ENCODE measurements at regions not wholly inside any gene's neighbourhood (a gene's known extent, or its start where the extent isn't known, plus 50 kb on each side); places are given as distances from the start of the nearest gene placed in this dataset.

DNA sequence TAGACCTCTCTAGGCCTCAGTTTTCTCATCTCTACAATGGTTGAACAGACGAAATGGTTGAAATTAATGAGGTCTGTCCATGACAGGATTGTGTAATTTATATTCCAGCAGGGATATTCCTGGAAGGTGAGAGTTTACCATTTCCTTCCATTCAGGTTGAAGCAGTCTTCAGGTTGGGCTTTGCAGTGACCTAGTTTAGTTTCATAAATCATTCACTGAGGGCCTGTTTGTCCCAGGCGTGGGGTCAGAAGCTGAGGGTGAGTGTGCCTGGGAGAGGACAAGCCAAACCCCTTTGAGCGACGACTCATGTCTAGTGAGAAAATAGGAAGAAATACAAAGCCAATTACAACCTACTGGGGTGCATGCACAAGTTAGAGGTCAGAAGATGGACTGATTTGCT is 57.2 kb upstream of the CACNA2D3 start:
- TF ChIP-seq POLR2A (IDR thresholded peaks at IDR 0.05; ENCODE audit: low read length) (no peak), GATA1 (IDR thresholded peaks at IDR 0.05; ENCODE audit: low read depth, low read length) (no peak)
